Suprapubic skin (tissue), 4 donors: ENCODE measurements at regions not wholly inside any gene's neighbourhood (a gene's known extent, or its start where the extent isn't known, plus 50 kb on each side); places are given as distances from the start of the nearest gene placed in this dataset.
A peak's percentile ranks its signal among the peaks of the same experiment; 100 is the strongest.

Experiments
- DNase-seq, 2 donors: peaks; one replicate each; pipeline ENCODE4 v3.0.0-alpha.2; 2019; ENCODE audit warnings: low spot score in 2 of 2
- H3K27ac ChIP-seq: fragments of 200-600 bp; sonication (generic); one replicate; pipeline ENCODE4 v1.5.1; 2019
- H3K27me3 ChIP-seq: fragments of 200-600 bp; sonication (generic); one replicate; pipeline ENCODE4 v1.5.1; 2019
- H3K36me3 ChIP-seq: fragments of 200-600 bp; sonication (generic); one replicate; pipeline ENCODE4 v1.5.1; 2019
- H3K4me1 ChIP-seq: fragments of 200-600 bp; sonication (generic); one replicate; pipeline ENCODE4 v1.5.1; 2019
- H3K4me3 ChIP-seq: fragments of 200-600 bp; sonication (generic); one replicate; pipeline ENCODE4 v1.5.1; 2019; ENCODE audit warnings: mild to moderate bottlenecking
- H3K9me3 ChIP-seq: fragments of 200-600 bp; sonication (generic); one replicate; pipeline ENCODE4 v1.5.1; 2019
- EP300 ChIP-seq: sonication (generic); formaldehyde crosslinking; IDR thresholded peaks from one replicate; pipeline ENCODE4 v1.6.1; 2017; ENCODE audit warnings: antibody characterized with exemption
- POLR2A ChIP-seq, 2 donors: fragments of 450-650 bp; IDR thresholded peaks; one replicate each; pipeline ENCODE4 v1.6.1; 2017; ENCODE audit warnings: antibody characterized with exemption in 2 of 2, mild to moderate bottlenecking in 2 of 2, moderate library complexity in 2 of 2
- POLR2AphosphoS5 ChIP-seq, 3 donors: sonication (generic); formaldehyde crosslinking; IDR thresholded peaks; one replicate each; pipeline ENCODE4 v1.6.1; 2017; ENCODE audit warnings: antibody characterized with exemption in 3 of 3
- WGBS: methylation state at CpG from one replicate; pipeline ENCODE4 v1.1.5; 2018; 5-methylcytosine and 5-hydroxymethylcytosine counted together
- TF ChIP-seq, protein P1 (sequence below), 2 donors: fragments of 200-600 bp in 1 of 2; fragments of 450-650 bp in 1 of 2; sonication (generic) in 1 of 2; IDR thresholded peaks; one replicate each; pipeline ENCODE4 v1.5.1; 2016 to 2019; ENCODE audit warnings: antibody characterized with exemption in 2 of 2, mild to moderate bottlenecking in 1 of 2, moderate library complexity in 1 of 2

DNA sequence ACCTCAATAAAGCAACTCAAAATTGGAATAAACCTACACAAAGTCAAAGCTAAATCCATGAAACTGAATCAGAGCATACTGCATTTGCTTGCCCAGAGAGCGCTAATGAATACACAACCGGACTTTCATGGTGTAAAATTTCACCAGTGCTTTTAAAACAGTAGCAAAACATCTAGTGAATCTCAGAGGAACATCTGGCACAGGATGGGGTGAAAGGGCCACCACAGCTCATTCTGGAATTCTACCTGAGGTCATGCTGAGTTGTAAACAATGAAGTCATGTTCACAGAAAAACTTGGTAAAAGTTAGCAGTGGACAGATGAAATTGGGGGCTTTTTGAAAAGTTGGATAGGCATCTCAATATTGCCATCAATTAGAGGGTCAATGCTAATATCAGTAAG is 125.6 kb upstream of the STXBP5 start:
- Histone ChIP-seq H3K4me3 (no peak overlapping the region), H3K27me3 (no peaks in the 10 kb centered on the region), H3K27ac (peak overlapping the region; percentile 80), H3K9me3 (no peaks in the 10 kb centered on the region), H3K4me1 (peaks cover 30% of the 10 kb centered on the region), H3K36me3 (no peaks in the 10 kb centered on the region)
- DNase-seq = no peak
- no peak for TF ChIP-seq POLR2AphosphoS5 (IDR thresholded peaks at IDR 0.05)
- TF ChIP-seq POLR2A (IDR thresholded peaks at IDR 0.05) = no peak
- 95% methylated on average over 2 of the region's 2 CpGs for WGBS

DNA sequence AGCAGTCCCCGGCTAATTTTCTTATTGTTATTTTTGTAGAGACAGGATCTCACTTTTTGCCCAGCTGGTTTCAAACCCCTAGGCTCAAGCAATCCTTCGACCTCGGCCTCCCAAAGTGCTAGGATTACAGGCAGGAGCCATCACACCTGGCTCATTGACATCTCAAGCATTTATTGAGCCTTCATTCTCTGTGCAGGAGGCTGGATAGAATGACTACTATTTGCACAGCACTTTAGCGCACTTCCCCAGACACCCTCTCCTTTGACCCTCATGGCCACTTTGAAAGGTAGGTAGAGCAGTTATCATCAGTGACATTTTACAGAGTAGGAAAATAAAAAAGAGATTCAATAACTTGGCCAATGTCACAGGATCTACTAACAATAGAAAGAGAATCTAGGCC is 124.0 kb upstream of the STXBP5 start:
- H3K4me3 ChIP-seq = no peak overlapping the region
- TF ChIP-seq, protein P1, sequence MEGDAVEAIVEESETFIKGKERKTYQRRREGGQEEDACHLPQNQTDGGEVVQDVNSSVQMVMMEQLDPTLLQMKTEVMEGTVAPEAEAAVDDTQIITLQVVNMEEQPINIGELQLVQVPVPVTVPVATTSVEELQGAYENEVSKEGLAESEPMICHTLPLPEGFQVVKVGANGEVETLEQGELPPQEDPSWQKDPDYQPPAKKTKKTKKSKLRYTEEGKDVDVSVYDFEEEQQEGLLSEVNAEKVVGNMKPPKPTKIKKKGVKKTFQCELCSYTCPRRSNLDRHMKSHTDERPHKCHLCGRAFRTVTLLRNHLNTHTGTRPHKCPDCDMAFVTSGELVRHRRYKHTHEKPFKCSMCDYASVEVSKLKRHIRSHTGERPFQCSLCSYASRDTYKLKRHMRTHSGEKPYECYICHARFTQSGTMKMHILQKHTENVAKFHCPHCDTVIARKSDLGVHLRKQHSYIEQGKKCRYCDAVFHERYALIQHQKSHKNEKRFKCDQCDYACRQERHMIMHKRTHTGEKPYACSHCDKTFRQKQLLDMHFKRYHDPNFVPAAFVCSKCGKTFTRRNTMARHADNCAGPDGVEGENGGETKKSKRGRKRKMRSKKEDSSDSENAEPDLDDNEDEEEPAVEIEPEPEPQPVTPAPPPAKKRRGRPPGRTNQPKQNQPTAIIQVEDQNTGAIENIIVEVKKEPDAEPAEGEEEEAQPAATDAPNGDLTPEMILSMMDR (IDR thresholded peaks at IDR 0.05) = no peak
- TF ChIP-seq EP300 (no peak), POLR2A (IDR thresholded peaks at IDR 0.05) (no peak), POLR2AphosphoS5 (IDR thresholded peaks at IDR 0.05) (no peak)
- 75% methylated on average over 4 of the region's 4 CpGs for WGBS
- H3K4me1 ChIP-seq = peaks cover 30% of the 10 kb centered on the region
- H3K36me3 ChIP-seq = no peaks in the 10 kb centered on the region
- no peak for DNase-seq
- no peak overlapping the region for H3K27ac ChIP-seq
- H3K27me3 ChIP-seq = no peaks in the 10 kb centered on the region
- no peaks in the 10 kb centered on the region for H3K9me3 ChIP-seq

DNA sequence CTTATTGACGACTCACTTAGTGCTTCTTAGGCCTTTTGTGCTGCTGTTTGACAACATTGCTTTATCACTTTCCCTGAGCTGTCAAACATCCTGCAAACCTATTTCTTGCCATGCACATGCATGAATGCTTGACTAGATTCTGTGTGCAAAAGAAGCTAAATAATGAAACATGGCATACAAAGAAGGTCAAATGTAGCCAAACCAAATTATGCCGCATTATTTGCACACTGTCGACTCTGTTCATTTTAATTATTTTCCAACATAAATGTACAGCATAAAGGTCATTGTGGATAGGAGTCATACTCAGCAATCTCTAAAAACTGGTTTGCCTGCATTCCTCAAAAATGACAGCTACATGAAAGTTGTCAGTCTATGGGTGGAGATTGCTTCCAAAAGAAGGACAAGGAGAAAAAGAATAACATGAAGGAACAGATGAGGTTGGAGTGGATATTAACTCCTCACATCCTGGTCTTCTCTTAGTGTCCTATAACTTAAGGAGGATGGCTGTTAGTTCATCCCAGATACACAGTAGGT is 123.1 kb upstream of the STXBP5 start:
- Histone ChIP-seq H3K27me3 (no peaks in the 10 kb centered on the region), H3K36me3 (no peaks in the 10 kb centered on the region), H3K9me3 (no peaks in the 10 kb centered on the region), H3K27ac (peak overlapping the region; percentile 12), H3K4me3 (no peak overlapping the region), H3K4me1 (peaks cover 30% of the 10 kb centered on the region)
- TF ChIP-seq EP300 (no peak), POLR2A (IDR thresholded peaks at IDR 0.05) (no peak), POLR2AphosphoS5 (IDR thresholded peaks at IDR 0.05) (no peak)
- TF ChIP-seq, protein P1 (IDR thresholded peaks at IDR 0.05) = no peak
- no peak for DNase-seq
- WGBS = 43% methylated on average over 3 of the region's 3 CpGs

DNA sequence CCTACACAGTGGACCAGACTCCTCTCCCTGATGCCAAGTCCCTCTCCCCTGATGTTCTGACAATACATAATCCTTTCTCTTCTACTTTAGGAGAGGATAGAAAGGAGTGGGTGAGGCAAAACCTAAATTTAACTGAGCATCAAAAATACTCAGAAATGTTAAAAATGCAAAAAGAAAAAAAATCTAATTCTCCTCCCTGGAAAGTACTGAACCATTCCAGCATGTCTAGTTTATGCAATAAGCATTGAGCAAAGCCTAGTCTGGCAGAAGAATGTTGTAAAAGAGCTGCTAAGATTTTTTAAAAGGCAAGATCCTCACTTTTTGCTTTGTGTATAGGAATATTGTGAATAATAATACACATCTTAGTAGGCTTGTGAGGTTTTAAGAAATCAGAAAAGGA is 116.6 kb upstream of the STXBP5 start:
- TF ChIP-seq, protein P1 (IDR thresholded peaks at IDR 0.05) = no peak
- TF ChIP-seq POLR2AphosphoS5 (IDR thresholded peaks at IDR 0.05) (no peak), POLR2A (IDR thresholded peaks at IDR 0.05) (no peak)
- no peaks in the 10 kb centered on the region for H3K4me1 ChIP-seq
- no peaks in the 10 kb centered on the region for H3K27me3 ChIP-seq
- H3K4me3 ChIP-seq = no peak overlapping the region
- no peak overlapping the region for H3K27ac ChIP-seq
- no peak for DNase-seq
- no peaks in the 10 kb centered on the region for H3K36me3 ChIP-seq
- peaks cover 3% of the 10 kb centered on the region for H3K9me3 ChIP-seq

DNA sequence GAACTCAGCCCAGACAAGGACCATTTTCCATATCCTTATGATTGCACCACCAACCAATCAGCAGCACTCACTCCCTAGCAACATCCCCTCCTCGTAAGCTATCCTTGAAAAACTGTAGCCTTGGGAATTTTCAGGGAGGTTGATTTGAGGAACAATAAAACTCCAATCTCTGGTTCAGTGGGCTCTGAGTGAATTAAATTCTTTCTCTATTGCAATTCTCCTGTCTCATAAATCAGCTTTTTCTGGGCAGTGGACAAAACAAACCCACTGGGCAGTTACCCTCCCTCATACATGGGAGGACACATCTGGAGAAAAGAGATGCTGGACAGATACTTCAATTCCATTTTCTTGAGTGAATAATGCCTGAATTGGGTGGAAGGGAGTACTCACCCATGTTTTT is 115.4 kb upstream of the STXBP5 start:
- Histone ChIP-seq H3K27me3 (no peaks in the 10 kb centered on the region), H3K9me3 (peaks cover 3% of the 10 kb centered on the region), H3K36me3 (no peaks in the 10 kb centered on the region), H3K27ac (no peak overlapping the region), H3K4me1 (no peaks in the 10 kb centered on the region), H3K4me3 (no peak overlapping the region)
- 81% methylated on average over 1 of the region's 1 CpG for WGBS
- DNase-seq = no peak
- TF ChIP-seq, protein P1 (IDR thresholded peaks at IDR 0.05) = no peak
- TF ChIP-seq POLR2A (IDR thresholded peaks at IDR 0.05) = no peak
- no peak for TF ChIP-seq POLR2AphosphoS5 (IDR thresholded peaks at IDR 0.05)
- no peak for TF ChIP-seq EP300

DNA sequence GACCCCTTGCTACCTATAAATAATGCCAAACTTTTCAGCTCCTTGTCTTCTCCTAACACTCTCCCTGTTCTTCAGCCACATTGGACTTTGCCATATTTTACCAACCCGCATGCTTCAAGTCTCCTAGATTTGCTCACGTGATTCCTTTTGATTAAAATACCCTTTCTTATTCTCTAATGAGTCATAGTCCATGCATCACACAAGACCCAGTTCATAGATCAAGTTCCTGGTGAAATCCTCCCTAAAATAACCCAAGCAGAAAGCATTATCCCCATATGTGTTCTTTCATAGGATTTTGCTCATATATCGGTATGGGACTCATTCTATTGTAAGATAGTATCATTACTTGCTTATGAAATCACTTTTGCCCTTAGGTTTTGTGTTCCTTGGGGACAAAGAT is 108.9 kb upstream of the STXBP5 start:
- no peak for DNase-seq
- Histone ChIP-seq H3K27me3 (no peaks in the 10 kb centered on the region), H3K9me3 (no peaks in the 10 kb centered on the region), H3K4me3 (no peak overlapping the region), H3K36me3 (no peaks in the 10 kb centered on the region), H3K27ac (no peak overlapping the region), H3K4me1 (no peaks in the 10 kb centered on the region)
- WGBS = 88% methylated on average over 3 of the region's 3 CpGs
- TF ChIP-seq POLR2AphosphoS5 (IDR thresholded peaks at IDR 0.05) (no peak), EP300 (no peak)
- TF ChIP-seq, protein P1 (IDR thresholded peaks at IDR 0.05) = no peak
